ENCODE measurements at regions not wholly inside any gene's neighbourhood (a gene's known extent, or its start where the extent isn't known, plus 50 kb on each side); places are given as distances from the start of the nearest gene placed in this dataset.

DNA sequence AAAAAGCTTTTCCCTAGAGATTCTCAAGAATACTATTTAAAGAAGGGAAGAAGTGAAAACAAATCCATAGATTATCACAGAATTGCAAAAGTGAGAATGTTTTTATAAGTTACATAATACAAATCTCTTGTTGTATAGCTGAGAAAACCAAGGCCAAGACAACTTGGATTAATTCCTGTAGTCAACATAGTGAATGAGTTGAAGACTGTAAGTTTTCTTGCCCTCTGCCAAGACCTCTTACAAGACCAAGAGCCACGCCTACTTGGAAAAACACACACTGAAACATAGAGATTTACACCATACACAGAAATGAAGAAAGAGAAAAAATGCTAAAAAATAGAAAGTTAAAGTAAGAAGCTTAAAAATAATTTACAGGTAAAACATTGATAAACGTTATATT is 2024.0 kb downstream of the PCDH7 start:
- Histone ChIP-seq H3K4me1 (replicated peaks in 1 of 4; ENCODE audit: control insufficient read depth in 3 of 4, insufficient read depth in 4 of 4, low read length in 3 of 4) (no peaks in the 10 kb centered on the region), H3K4me3 (ENCODE audit: extremely low read depth in 1 of 4, insufficient read depth in 2 of 4, low read depth in 3 of 4, low read length in 4 of 4) (no peak overlapping the region), H3K23me2 (ENCODE audit: low read depth, low read length) (no peaks in the 10 kb centered on the region), H4K20me1 (replicated peaks in 1 of 2; ENCODE audit: control insufficient read depth in 1 of 2, insufficient read depth in 2 of 2, low read length in 2 of 2) (no peaks in the 10 kb centered on the region), H4K5ac (ENCODE audit: insufficient read length, low read depth, low read length) (no peak overlapping the region), H4K8ac (ENCODE audit: extremely low read depth, insufficient read depth, low read length) (no peak overlapping the region), H2BK5ac (ENCODE audit: low read depth, low read length) (no peak overlapping the region), H3K27me3 (replicated peaks in 1 of 4; ENCODE audit: control insufficient read depth in 3 of 4, extremely low read depth in 1 of 4, insufficient read depth in 3 of 4, low read length in 3 of 4) (no peaks in the 10 kb centered on the region), H3K4ac (replicated peaks; ENCODE audit: insufficient read length, low read depth, low read length) (no peak overlapping the region), H3K56ac (replicated peaks; ENCODE audit: insufficient read length, low read depth, low read length) (no peak overlapping the region), H3K79me1 (ENCODE audit: low read depth, low read length) (no peaks in the 10 kb centered on the region), H3K18ac (ENCODE audit: extremely low read depth, low read length) (no peak overlapping the region), H3K9ac (replicated peaks in 1 of 4; ENCODE audit: extremely low read depth in 1 of 4, low read depth in 3 of 4, low read length in 3 of 4) (no peak overlapping the region), H2BK12ac (ENCODE audit: low read depth, low read length) (no peak overlapping the region), H3K4me2 (ENCODE audit: insufficient read depth in 1 of 2, low read depth in 2 of 2, low read length in 2 of 2) (no peak overlapping the region), H2BK120ac (replicated peaks; ENCODE audit: low read depth, low read length) (no peak overlapping the region), H3K23ac (ENCODE audit: insufficient read length) (no peak overlapping the region), H3K36me3 (ENCODE audit: control insufficient read depth in 2 of 4, insufficient read depth in 4 of 4, low read length in 3 of 4) (no peaks in the 10 kb centered on the region), H2BK20ac (ENCODE audit: low read length) (no peak overlapping the region), H3K14ac (ENCODE audit: insufficient read length) (no peak overlapping the region), H4K91ac (replicated peaks; ENCODE audit: insufficient read length, low read length) (no peak overlapping the region), H3K79me2 (ENCODE audit: control insufficient read depth in 1 of 2, insufficient read depth in 2 of 2, low read length in 2 of 2) (no peaks in the 10 kb centered on the region), H2AK5ac (ENCODE audit: low read depth, low read length) (no peak overlapping the region), H3K9me3 (ENCODE audit: insufficient read depth in 2 of 2, low read depth in 1 of 2, low read length in 1 of 2) (no peaks in the 10 kb centered on the region), H3K27ac (ENCODE audit: low read depth, low read length) (no peak overlapping the region), H2AFZ (ENCODE audit: low read length) (no peak overlapping the region), H2BK15ac (ENCODE audit: low read length) (no peak overlapping the region)
- DNase-seq (ENCODE audit: low read depth in 1 of 2, low spot score in 2 of 2) (no peak), FAIRE-seq (no peak)
- CTCF ChIA-PET (ENCODE audit: partially characterized antibody), result no interaction called here
- WGBS, 2 experiments (ENCODE audit: extremely low coverage in 1 of 2, insufficient coverage in 1 of 2, insufficient read length in 1 of 2, insufficient replicate concordance in 2 of 2, low coverage in 1 of 2, low lambda C conversion rate in 2 of 2, missing lambda C conversion rate in 1 of 2), result 89% methylated on average over 2 of the region's 2 CpGs; no CpG with 5 or more reads in 1 of the 2 experiments
- POLR2A ChIA-PET (ENCODE audit: partially characterized antibody), result no interaction called here
- TF ChIP-seq, protein P1, sequence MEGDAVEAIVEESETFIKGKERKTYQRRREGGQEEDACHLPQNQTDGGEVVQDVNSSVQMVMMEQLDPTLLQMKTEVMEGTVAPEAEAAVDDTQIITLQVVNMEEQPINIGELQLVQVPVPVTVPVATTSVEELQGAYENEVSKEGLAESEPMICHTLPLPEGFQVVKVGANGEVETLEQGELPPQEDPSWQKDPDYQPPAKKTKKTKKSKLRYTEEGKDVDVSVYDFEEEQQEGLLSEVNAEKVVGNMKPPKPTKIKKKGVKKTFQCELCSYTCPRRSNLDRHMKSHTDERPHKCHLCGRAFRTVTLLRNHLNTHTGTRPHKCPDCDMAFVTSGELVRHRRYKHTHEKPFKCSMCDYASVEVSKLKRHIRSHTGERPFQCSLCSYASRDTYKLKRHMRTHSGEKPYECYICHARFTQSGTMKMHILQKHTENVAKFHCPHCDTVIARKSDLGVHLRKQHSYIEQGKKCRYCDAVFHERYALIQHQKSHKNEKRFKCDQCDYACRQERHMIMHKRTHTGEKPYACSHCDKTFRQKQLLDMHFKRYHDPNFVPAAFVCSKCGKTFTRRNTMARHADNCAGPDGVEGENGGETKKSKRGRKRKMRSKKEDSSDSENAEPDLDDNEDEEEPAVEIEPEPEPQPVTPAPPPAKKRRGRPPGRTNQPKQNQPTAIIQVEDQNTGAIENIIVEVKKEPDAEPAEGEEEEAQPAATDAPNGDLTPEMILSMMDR (IDR thresholded peaks at IDR 0.05; ENCODE audit: control extremely low read depth in 1 of 3, insufficient read depth in 1 of 3, low read depth in 1 of 3, low read length in 3 of 3), result no peak
- no peak for TF ChIP-seq CHD2 (IDR thresholded peaks at IDR 0.05; ENCODE audit: low read length)
- no peak for TF ChIP-seq POU5F1 (IDR thresholded peaks at IDR 0.05; ENCODE audit: low read depth, low read length)
- TF ChIP-seq CHD1 (IDR thresholded peaks at IDR 0.05; ENCODE audit: low read depth, low read length), result no peak
- TF ChIP-seq SIX5 (IDR thresholded peaks at IDR 0.05; ENCODE audit: low read depth, low read length), result no peak
- no peak for TF ChIP-seq FOSL1 (IDR thresholded peaks at IDR 0.05; ENCODE audit: insufficient read depth, low read depth, low read length)
- TF ChIP-seq RFX5 (IDR thresholded peaks at IDR 0.05; ENCODE audit: borderline replicate concordance, low read depth, low read length), result no peak
- no peak for TF ChIP-seq TCF12 (IDR thresholded peaks at IDR 0.05; ENCODE audit: low read depth, low read length)
- TF ChIP-seq SAP30 (IDR thresholded peaks at IDR 0.05; ENCODE audit: insufficient read depth, insufficient replicate concordance, low read length), result no peak
- TF ChIP-seq CTBP2 (IDR thresholded peaks at IDR 0.05; ENCODE audit: borderline replicate concordance, insufficient read depth, insufficient read length, low read length), result no peak
- no peak for TF ChIP-seq ASH2L (IDR thresholded peaks at IDR 0.05; ENCODE audit: low read length)
- no peak for TF ChIP-seq POLR2AphosphoS5 (IDR thresholded peaks at IDR 0.05; ENCODE audit: low read depth, low read length)
- no peak for TF ChIP-seq CBX8 (IDR thresholded peaks at IDR 0.05; ENCODE audit: borderline replicate concordance, low read depth, low read length)
- no peak for TF ChIP-seq RXRA (IDR thresholded peaks at IDR 0.05; ENCODE audit: insufficient read depth, low read depth, low read length)
